Neural progenitor cell (in vitro differentiated cells): ENCODE measurements at regions not wholly inside any gene's neighbourhood (a gene's known extent, or its start where the extent isn't known, plus 50 kb on each side); places are given as distances from the start of the nearest gene placed in this dataset.

Source experiments
- DNase-seq: peaks from one replicate; pipeline ENCODE4 v3.0.0-alpha.2; 2016; ENCODE audit warnings: low spot score
- H2AFZ ChIP-seq: fragments of 200-600 bp; sonication (generic); replicated peaks from 2 replicates; pipeline ENCODE4 v1.6.1; 2016; ENCODE audit warnings: antibody characterized with exemption
- H3F3A ChIP-seq: fragments of 200-600 bp; sonication (generic); 2 replicates; pipeline ENCODE4 v1.6.1; 2016; ENCODE audit warnings: antibody characterized with exemption, low read depth
- H3K27ac ChIP-seq: fragments of 200-600 bp; sonication (generic); 2 replicates; pipeline ENCODE4 v1.5.1; 2016; ENCODE audit warnings: mild to moderate bottlenecking
- H3K27me3 ChIP-seq: fragments of 200-600 bp; sonication (generic); 2 replicates; pipeline ENCODE4 v1.6.1; 2016; ENCODE audit warnings: mild to moderate bottlenecking, moderate library complexity
- H3K36me3 ChIP-seq: fragments of 200-600 bp; sonication (generic); 2 replicates; pipeline ENCODE4 v1.5.1; 2016
- H3K4me1 ChIP-seq: fragments of 200-600 bp; sonication (generic); 2 replicates; pipeline ENCODE4 v1.6.1; 2016; ENCODE audit warnings: mixed run types
- H3K4me2 ChIP-seq: fragments of 200-600 bp; sonication (generic); 2 replicates; pipeline ENCODE4 v1.6.1; 2016
- H3K4me3 ChIP-seq: fragments of 200-600 bp; sonication (generic); 2 replicates; pipeline ENCODE4 v1.5.1; 2016
- H3K79me2 ChIP-seq: fragments of 200-600 bp; sonication (generic); 2 replicates; pipeline ENCODE4 v1.6.1; 2016; ENCODE audit warnings: low read depth
- H3K9ac ChIP-seq: fragments of 200-600 bp; sonication (generic); 2 replicates; pipeline ENCODE4 v1.6.1; 2016
- H3K9me3 ChIP-seq: fragments of 200-600 bp; sonication (generic); 2 replicates; pipeline ENCODE4 v1.5.1; 2016; ENCODE audit warnings: low read depth
- H4K20me1 ChIP-seq: fragments of 200-600 bp; sonication (generic); 2 replicates; pipeline ENCODE4 v1.6.1; 2016; ENCODE audit warnings: low read depth
- H3K27ac Mint-ChIP-seq: 3 replicates; pipeline ENCODE4 v1.8.0; 2021; ENCODE audit warnings: mixed read lengths
- H3K27me3 Mint-ChIP-seq: 2 replicates; pipeline ENCODE4 v1.8.0; 2022; ENCODE audit warnings: low read depth, mild to moderate bottlenecking, inconsistent platforms, moderate library complexity, mixed read lengths; ENCODE audit not compliant: insufficient read depth
- H3K36me3 Mint-ChIP-seq: 3 replicates; pipeline ENCODE4 v1.8.0; 2021; ENCODE audit warnings: mixed read lengths
- H3K4me1 Mint-ChIP-seq: 3 replicates; pipeline ENCODE4 v1.8.0; 2021; ENCODE audit warnings: mixed read lengths
- H3K4me3 Mint-ChIP-seq: 3 replicates; pipeline ENCODE4 v1.8.0; 2021; ENCODE audit warnings: mild to moderate bottlenecking, moderate library complexity, mixed read lengths
- H3K9me3 Mint-ChIP-seq: 3 replicates; pipeline ENCODE4 v1.8.0; 2020; ENCODE audit warnings: mixed read lengths
- EZH2 ChIP-seq: fragments of 200-600 bp; sonication (generic); IDR thresholded peaks from 2 replicates; pipeline ENCODE4 v1.6.1; 2017; ENCODE audit warnings: antibody characterized with exemption, mild to moderate bottlenecking, moderate library complexity
- EZH2phosphoT487 ChIP-seq: fragments of 200-600 bp; sonication (generic); IDR thresholded peaks from 2 replicates; pipeline ENCODE4 v1.6.1; 2017; ENCODE audit warnings: antibody characterized with exemption
- TF ChIP-seq, protein P1 (sequence below): fragments of 200-600 bp; sonication (generic); IDR thresholded peaks from 2 replicates; pipeline ENCODE4 v1.5.1; 2017; ENCODE audit warnings: antibody characterized with exemption, mild to moderate bottlenecking

DNA sequence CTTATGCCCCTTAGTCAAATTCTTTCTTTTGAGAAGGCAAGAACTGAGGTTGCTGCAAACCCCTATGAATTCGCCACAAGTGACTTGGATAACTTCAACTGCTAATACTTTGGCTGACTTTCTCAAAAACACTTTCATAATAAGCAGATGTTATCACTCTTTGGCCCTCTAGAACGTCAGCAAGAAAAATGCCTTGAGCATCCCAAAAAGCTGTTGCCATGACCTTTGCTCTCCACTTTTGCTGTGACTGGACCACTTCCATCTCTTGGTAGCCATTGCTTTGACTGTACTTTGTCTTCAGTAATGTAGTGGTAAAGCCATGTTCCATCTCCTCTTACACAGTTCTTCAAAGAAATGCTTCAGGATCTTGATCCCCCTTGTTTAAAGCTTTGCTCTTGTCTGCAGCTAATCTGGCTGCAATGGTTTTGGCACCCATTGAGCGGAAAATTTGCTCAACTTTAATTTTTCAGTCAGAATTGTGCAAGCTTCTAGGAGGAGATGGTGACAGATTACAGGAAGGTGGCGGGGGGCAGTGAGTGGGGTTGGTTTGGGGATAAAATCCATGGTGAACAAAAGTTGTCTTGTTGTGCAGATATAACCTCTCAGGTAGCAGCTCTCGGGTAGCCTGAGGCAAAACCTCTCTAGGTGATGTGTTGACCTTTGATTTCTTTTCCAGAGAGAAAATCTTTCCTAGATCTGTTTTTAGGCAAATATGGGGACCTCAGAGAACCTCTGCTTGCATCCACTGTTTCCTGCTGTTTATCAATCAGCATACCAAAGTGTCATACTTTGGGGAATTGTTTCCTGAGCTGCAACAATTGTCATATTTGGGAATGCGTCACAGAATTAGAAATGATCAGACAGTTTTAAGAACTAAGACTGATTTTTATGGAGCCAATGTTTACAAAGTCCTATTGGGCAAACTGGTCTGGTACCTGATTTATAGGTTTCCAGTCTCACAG lies 83.6 kb downstream of the CCR1 start:
- H3K9me3 Mint-ChIP-seq: no peaks in the 10 kb centered on the region
- no peaks in the 10 kb centered on the region for H3K79me2 ChIP-seq
- no peak overlapping the region for H3K27ac Mint-ChIP-seq
- no peaks in the 10 kb centered on the region for H3K9me3 ChIP-seq
- H3K4me1 Mint-ChIP-seq: peaks cover 9% of the 10 kb centered on the region
- no peak overlapping the region for H3K4me3 Mint-ChIP-seq
- TF ChIP-seq, protein P1, sequence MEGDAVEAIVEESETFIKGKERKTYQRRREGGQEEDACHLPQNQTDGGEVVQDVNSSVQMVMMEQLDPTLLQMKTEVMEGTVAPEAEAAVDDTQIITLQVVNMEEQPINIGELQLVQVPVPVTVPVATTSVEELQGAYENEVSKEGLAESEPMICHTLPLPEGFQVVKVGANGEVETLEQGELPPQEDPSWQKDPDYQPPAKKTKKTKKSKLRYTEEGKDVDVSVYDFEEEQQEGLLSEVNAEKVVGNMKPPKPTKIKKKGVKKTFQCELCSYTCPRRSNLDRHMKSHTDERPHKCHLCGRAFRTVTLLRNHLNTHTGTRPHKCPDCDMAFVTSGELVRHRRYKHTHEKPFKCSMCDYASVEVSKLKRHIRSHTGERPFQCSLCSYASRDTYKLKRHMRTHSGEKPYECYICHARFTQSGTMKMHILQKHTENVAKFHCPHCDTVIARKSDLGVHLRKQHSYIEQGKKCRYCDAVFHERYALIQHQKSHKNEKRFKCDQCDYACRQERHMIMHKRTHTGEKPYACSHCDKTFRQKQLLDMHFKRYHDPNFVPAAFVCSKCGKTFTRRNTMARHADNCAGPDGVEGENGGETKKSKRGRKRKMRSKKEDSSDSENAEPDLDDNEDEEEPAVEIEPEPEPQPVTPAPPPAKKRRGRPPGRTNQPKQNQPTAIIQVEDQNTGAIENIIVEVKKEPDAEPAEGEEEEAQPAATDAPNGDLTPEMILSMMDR: no peak
- no peak for TF ChIP-seq EZH2
- H3K4me2 ChIP-seq: no peak overlapping the region
- H3F3A ChIP-seq: no peaks in the 10 kb centered on the region
- peaks cover 4% of the 10 kb centered on the region for H3K4me1 ChIP-seq
- H4K20me1 ChIP-seq: no peaks in the 10 kb centered on the region
- H2AFZ ChIP-seq: peak overlapping the region; percentile 61
- H3K27me3 Mint-ChIP-seq: peaks cover 2% of the 10 kb centered on the region
- no peak overlapping the region for H3K9ac ChIP-seq
- H3K36me3 Mint-ChIP-seq: no peaks in the 10 kb centered on the region
- H3K36me3 ChIP-seq: no peaks in the 10 kb centered on the region
- H3K27me3 ChIP-seq: no peaks in the 10 kb centered on the region
- no peak for DNase-seq
- H3K4me3 ChIP-seq: no peak overlapping the region
- H3K27ac ChIP-seq: no peak overlapping the region

DNA sequence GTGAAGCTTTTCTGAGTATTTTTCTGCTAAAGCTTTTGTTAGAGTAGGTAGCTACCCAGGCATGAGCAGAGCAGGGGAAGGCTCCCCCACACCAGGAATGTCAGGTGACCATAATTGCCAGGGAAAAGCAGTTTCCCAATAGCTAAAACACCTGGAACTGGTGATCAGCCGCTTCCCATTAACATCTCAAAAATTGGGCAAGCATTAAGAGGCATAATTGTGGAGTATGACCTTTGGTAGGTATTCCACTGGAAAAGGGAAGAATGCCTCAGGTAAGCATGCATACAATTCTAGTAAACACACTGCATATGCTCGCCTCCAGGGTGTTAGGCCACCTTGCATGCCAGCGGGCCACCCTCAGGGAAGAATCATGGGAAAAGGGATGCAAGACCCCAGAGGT lies 84.5 kb downstream of the CCR1 start:
- H3K9me3 ChIP-seq: no peaks in the 10 kb centered on the region
- Mint-ChIP-seq H3K27me3 (peaks cover 2% of the 10 kb centered on the region), H3K9me3 (no peaks in the 10 kb centered on the region), H3K27ac (no peak overlapping the region), H3K36me3 (no peaks in the 10 kb centered on the region), H3K4me1 (peaks cover 9% of the 10 kb centered on the region), H3K4me3 (no peak overlapping the region)
- DNase-seq: no peak
- H3K9ac ChIP-seq: no peak overlapping the region
- H2AFZ ChIP-seq: no peak overlapping the region
- H3K27ac ChIP-seq: no peak overlapping the region
- no peaks in the 10 kb centered on the region for H3F3A ChIP-seq
- no peak overlapping the region for H3K4me2 ChIP-seq
- H3K27me3 ChIP-seq: no peaks in the 10 kb centered on the region
- H3K4me1 ChIP-seq: peaks cover 4% of the 10 kb centered on the region
- no peak overlapping the region for H3K4me3 ChIP-seq
- no peaks in the 10 kb centered on the region for H3K36me3 ChIP-seq
- TF ChIP-seq EZH2phosphoT487: no peak
- TF ChIP-seq EZH2: no peak
- TF ChIP-seq, protein P1: no peak
- H4K20me1 ChIP-seq: no peaks in the 10 kb centered on the region
- no peaks in the 10 kb centered on the region for H3K79me2 ChIP-seq

DNA sequence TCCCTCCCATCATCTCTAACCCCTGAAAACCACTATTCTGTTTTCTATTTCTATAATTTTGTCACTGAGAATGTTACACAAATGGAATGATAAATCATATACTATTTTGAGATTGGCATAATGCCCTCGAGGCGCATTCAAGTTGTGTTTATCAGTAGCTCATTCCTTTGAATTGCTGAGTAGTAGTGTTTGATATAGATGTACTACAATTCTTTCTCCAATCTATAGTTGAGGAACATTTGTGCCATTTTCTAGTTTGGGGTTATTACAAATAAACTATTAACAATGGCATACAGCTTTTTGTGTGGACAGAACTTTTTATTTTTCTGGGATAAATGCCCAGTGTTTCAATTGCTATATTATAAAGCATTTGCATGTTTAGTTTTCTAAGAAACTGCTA lies 86.0 kb downstream of the CCR1 start:
- Histone ChIP-seq H3K9ac (no peak overlapping the region), H3K4me2 (no peak overlapping the region), H3K36me3 (no peaks in the 10 kb centered on the region), H3F3A (no peaks in the 10 kb centered on the region), H3K27me3 (no peaks in the 10 kb centered on the region), H4K20me1 (no peaks in the 10 kb centered on the region), H3K4me3 (no peak overlapping the region), H3K79me2 (no peaks in the 10 kb centered on the region), H3K4me1 (peaks cover 9% of the 10 kb centered on the region), H3K27ac (no peak overlapping the region), H2AFZ (no peak overlapping the region), H3K9me3 (no peaks in the 10 kb centered on the region)
- H3K36me3 Mint-ChIP-seq: no peaks in the 10 kb centered on the region
- no peak for DNase-seq
- TF ChIP-seq EZH2phosphoT487 (no peak), EZH2 (no peak)
- TF ChIP-seq, protein P1: no peak
- no peaks in the 10 kb centered on the region for H3K9me3 Mint-ChIP-seq
- H3K4me1 Mint-ChIP-seq: peaks cover 9% of the 10 kb centered on the region
- no peak overlapping the region for H3K27ac Mint-ChIP-seq
- no peak overlapping the region for H3K4me3 Mint-ChIP-seq
- H3K27me3 Mint-ChIP-seq: peaks cover 2% of the 10 kb centered on the region
